A673 (cell line): ENCODE measurements at regions not wholly inside any gene's neighbourhood (a gene's known extent, or its start where the extent isn't known, plus 50 kb on each side); places are given as distances from the start of the nearest gene placed in this dataset.

Experiments
- BruUV-seq: library from RNA; stranded (reverse); fragments of 400-500 nt; replicated peaks from 2 replicates; lab custom pipeline; 2021; lab: Mats Ljungman, UMichigan
- CTCF ChIA-PET: fragments of 300-600 bp; sonication (Branson Sonifier 250); formaldehyde crosslinking; loops from one replicate; lab custom pipeline; 2022; ENCODE audit warnings: antibody characterized with exemption; lab: Charles Lee
- POLR2A ChIA-PET: fragments of 300-600 bp; sonication (Branson Sonifier 250); formaldehyde crosslinking; loops from one replicate; lab custom pipeline; 2022; ENCODE audit warnings: antibody characterized with exemption; ENCODE audit not compliant: low non-redundant PET; lab: Charles Lee
- DNase-seq: peaks from one replicate; pipeline ENCODE4 v3.0.0-alpha.2; 2015; ENCODE audit warnings: low spot score
- H3K27ac ChIP-seq: fragments of 200-600 bp; sonication (generic); 2 replicates; pipeline ENCODE4 v1.5.1; 2016; ENCODE audit warnings: mixed run types, low read depth, mild to moderate bottlenecking, mixed read lengths, antibody characterized with exemption, low read length; ENCODE audit not compliant: poor library complexity, severe bottlenecking
- H3K27me3 ChIP-seq: fragments of 200-600 bp; sonication (generic); replicated peaks from 2 replicates; pipeline ENCODE4 v1.6.1; 2017; ENCODE audit warnings: mixed run types, low read depth, mild to moderate bottlenecking, mixed read lengths, antibody characterized with exemption, low read length; ENCODE audit not compliant: insufficient read depth, poor library complexity
- H3K36me3 ChIP-seq: fragments of 200-600 bp; sonication (generic); 2 replicates; pipeline ENCODE4 v1.6.1; 2016; ENCODE audit warnings: mixed run types, mild to moderate bottlenecking, mixed read lengths, antibody characterized with exemption, low read length; ENCODE audit not compliant: insufficient read depth, poor library complexity, severe bottlenecking
- H3K4me1 ChIP-seq: fragments of 200-600 bp; sonication (generic); 2 replicates; pipeline ENCODE4 v1.6.1; 2017; ENCODE audit warnings: mixed run types, mild to moderate bottlenecking, mixed read lengths, antibody characterized with exemption, low read length; ENCODE audit not compliant: insufficient read depth, poor library complexity, severe bottlenecking
- H3K4me3 ChIP-seq: fragments of 200-600 bp; sonication (generic); 2 replicates; pipeline ENCODE4 v1.5.1; 2016; ENCODE audit warnings: low read depth, mixed run types, mild to moderate bottlenecking, mixed read lengths, low read length; ENCODE audit not compliant: poor library complexity, severe bottlenecking
- H3K9me3 ChIP-seq: fragments of 200-600 bp; sonication (generic); 2 replicates; pipeline ENCODE4 v1.6.1; 2016; ENCODE audit warnings: mixed run types, low read depth, mild to moderate bottlenecking, mixed read lengths, antibody characterized with exemption, low read length; ENCODE audit not compliant: poor library complexity, severe bottlenecking
- EZH2 ChIP-seq: fragments of 200-600 bp; sonication (generic); IDR thresholded peaks from 2 replicates; pipeline ENCODE4 v1.6.1; 2017; ENCODE audit warnings: borderline replicate concordance, low read depth, mild to moderate bottlenecking, mixed read lengths, antibody characterized with exemption, low read length; ENCODE audit not compliant: poor library complexity, severe bottlenecking
- intact Hi-C: fragments of 100-400 bp; cut with micrococcal nuclease; formaldehyde crosslinking; loops from one replicate; pipeline ENCODE4 v1.10.0; 2022; ENCODE audit not compliant: unreplicated experiment
- TF ChIP-seq, protein P1 (sequence below): fragments of 300-800, 200-600 bp; sonication (generic); conservative IDR thresholded peaks from 2 replicates; pipeline ENCODE4 v1.5.1; 2017; ENCODE audit warnings: low read depth, mild to moderate bottlenecking, antibody characterized with exemption, low read length, moderate library complexity, mixed read lengths

DNA sequence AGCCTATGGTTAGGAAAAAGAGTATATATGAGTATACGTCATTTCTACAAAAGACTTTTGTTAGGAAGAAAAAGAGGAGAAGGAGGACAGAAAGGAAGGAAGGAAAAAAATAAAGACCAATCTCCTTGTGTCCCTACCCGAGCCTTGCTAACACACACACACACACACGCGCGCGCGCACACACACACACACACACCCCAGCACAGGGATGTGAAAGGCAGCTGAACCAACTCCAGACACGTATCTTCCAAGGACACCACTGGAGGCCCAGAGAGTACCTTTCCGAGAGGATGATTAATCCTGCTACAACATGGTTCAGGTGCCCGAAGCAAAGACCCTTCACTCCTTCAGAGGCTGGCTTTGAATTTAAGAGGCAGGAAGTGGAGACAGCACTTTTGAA, 56.9 kb upstream of the GALNT10 start:
- Histone ChIP-seq H3K4me3 (no peak overlapping the region), H3K27me3 (no peaks in the 10 kb centered on the region), H3K36me3 (no peaks in the 10 kb centered on the region), H3K9me3 (no peaks in the 10 kb centered on the region), H3K27ac (no peak overlapping the region), H3K4me1 (no peaks in the 10 kb centered on the region)
- BruUV-seq, result no TSS peak
- TF ChIP-seq EZH2, result no peak
- TF ChIP-seq, protein P1, sequence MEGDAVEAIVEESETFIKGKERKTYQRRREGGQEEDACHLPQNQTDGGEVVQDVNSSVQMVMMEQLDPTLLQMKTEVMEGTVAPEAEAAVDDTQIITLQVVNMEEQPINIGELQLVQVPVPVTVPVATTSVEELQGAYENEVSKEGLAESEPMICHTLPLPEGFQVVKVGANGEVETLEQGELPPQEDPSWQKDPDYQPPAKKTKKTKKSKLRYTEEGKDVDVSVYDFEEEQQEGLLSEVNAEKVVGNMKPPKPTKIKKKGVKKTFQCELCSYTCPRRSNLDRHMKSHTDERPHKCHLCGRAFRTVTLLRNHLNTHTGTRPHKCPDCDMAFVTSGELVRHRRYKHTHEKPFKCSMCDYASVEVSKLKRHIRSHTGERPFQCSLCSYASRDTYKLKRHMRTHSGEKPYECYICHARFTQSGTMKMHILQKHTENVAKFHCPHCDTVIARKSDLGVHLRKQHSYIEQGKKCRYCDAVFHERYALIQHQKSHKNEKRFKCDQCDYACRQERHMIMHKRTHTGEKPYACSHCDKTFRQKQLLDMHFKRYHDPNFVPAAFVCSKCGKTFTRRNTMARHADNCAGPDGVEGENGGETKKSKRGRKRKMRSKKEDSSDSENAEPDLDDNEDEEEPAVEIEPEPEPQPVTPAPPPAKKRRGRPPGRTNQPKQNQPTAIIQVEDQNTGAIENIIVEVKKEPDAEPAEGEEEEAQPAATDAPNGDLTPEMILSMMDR, result no peak
- ChIA-PET POLR2A (no interaction called here), CTCF (no interaction called here)
- intact Hi-C loops, result no loop called here
- DNase-seq, result no peak

DNA sequence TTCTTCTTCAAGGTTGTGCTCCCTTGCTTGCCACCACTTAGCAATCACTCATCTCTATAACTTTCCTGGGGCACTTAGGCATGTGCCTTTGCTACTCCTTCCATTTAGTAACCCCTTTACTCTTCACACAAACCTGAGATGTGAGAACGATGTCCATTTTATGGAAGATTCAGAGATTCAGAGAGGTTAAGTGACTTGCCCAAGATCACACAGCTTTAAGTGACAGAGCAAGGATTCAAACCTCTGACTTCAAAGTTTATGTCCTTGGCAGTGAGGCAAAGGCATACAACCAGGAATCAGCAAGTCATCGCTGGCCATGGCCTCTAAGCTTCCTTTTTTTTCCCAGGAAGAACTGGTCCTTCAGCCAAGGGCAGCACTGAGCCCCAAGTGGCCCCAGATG, 56.0 kb upstream of the GALNT10 start:
- POLR2A ChIA-PET, result no interaction called here
- no peak for DNase-seq
- CTCF ChIA-PET, result no interaction called here

DNA sequence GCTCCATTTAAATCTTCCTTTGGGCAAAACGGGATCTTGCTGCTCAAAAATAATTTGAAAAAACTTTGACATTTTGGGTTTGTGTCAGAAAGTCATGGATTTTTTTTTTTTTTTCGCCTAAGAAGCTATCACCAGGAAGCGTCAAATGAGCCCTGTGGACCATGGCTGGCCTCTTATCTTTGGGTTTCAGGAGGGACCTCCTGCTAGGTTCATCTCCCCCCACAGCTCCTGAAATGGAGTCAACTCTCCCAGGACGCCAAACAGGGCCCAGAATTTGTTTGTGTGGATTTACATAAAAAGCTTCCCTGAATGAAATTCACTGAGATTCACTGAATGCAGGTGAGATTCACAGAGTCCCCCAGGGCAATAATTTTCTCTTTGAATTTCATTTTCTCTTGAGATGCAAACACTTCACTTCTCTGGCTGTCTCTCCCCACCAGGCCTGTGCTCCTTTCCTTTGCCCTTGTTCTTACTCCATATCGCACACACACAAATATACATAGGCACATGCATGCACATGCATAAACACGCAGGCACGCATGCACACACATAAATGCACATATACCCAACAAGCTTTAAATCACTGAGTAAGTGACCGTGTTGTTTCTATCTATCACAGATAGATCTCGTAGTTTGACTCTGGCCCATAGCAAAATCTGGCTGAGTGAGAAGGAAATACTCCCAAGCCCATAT, 55.3 kb upstream of the GALNT10 start:
- intact Hi-C loops, result no loop called here
- Histone ChIP-seq H3K36me3 (no peaks in the 10 kb centered on the region), H3K4me1 (no peaks in the 10 kb centered on the region), H3K27me3 (no peaks in the 10 kb centered on the region), H3K27ac (no peak overlapping the region), H3K9me3 (no peaks in the 10 kb centered on the region), H3K4me3 (no peak overlapping the region)
- DNase-seq, result no peak
- ChIA-PET CTCF (no interaction called here), POLR2A (no interaction called here)
- no TSS peak for BruUV-seq
- TF ChIP-seq EZH2, result no peak
- TF ChIP-seq, protein P1, result no peak

More for the DNA sequence above, 56.0 kb upstream of the GALNT10 start:
- BruUV-seq, result no TSS peak
- Histone ChIP-seq H3K4me1 (no peaks in the 10 kb centered on the region), H3K36me3 (no peaks in the 10 kb centered on the region), H3K27ac (no peak overlapping the region), H3K27me3 (no peaks in the 10 kb centered on the region), H3K9me3 (no peaks in the 10 kb centered on the region), H3K4me3 (no peak overlapping the region)
- no peak for TF ChIP-seq EZH2
- TF ChIP-seq, protein P1, result no peak
- intact Hi-C loops, result no loop called here
